Caco-2 (cell line): ENCODE measurements at regions not wholly inside any gene's neighbourhood (a gene's known extent, or its start where the extent isn't known, plus 50 kb on each side); places are given as distances from the start of the nearest gene placed in this dataset.

Experiments used
- BruUV-seq: library from RNA; stranded (reverse); fragments of 400-500 nt; replicated peaks from 2 replicates; lab custom pipeline; 2021; lab: Mats Ljungman, UMichigan
- CTCF ChIA-PET: fragments of 300-600 bp; sonication (Branson Sonifier 250); formaldehyde crosslinking; loops from one replicate; lab custom pipeline; 2022; ENCODE audit warnings: antibody characterized with exemption; lab: Charles Lee
- POLR2A ChIA-PET: fragments of 300-600 bp; sonication (Branson Sonifier 250); formaldehyde crosslinking; loops from one replicate; lab custom pipeline; 2022; ENCODE audit warnings: antibody characterized with exemption; lab: Charles Lee
- DNase-seq, 2 experiments: peaks; one replicate each; pipeline versions ENCODE4 v3.0.0 to v3.0.0-alpha.2; 2020 to 2022
- H3K27me3 ChIP-seq: replicated peaks from 2 replicates; pipeline ENCODE4 v1.6.0; 2011; ENCODE audit warnings: low read length; ENCODE audit not compliant: control insufficient read depth, insufficient read depth
- H3K36me3 ChIP-seq: 2 replicates; pipeline ENCODE4 v1.5.1; 2011; ENCODE audit warnings: low read length; ENCODE audit not compliant: control insufficient read depth, insufficient read depth
- H3K4me1 ChIP-seq: fragments of 250-450 bp; sonication (Bioruptor Pico); 2 replicates; pipeline ENCODE4 v1.5.1; 2020; ENCODE audit warnings: mild to moderate bottlenecking
- H3K4me3 ChIP-seq: 2 replicates; pipeline ENCODE4 v1.5.1; 2011; ENCODE audit warnings: low read depth, mild to moderate bottlenecking, control low read depth, low read length
- H3K9me3 ChIP-seq: fragments of 250-450 bp; sonication (Bioruptor Pico); 2 replicates; pipeline ENCODE4 v1.5.1; 2020; ENCODE audit warnings: mild to moderate bottlenecking, moderate library complexity
- H3K27ac Mint-ChIP-seq: one replicate; pipeline ENCODE4 v1.8.0; 2022; ENCODE audit warnings: mixed read lengths; ENCODE audit not compliant: unreplicated experiment
- H3K27me3 Mint-ChIP-seq: one replicate; pipeline ENCODE4 v1.8.0; 2022; ENCODE audit warnings: mixed read lengths; ENCODE audit not compliant: insufficient read depth, unreplicated experiment
- H3K36me3 Mint-ChIP-seq: one replicate; pipeline ENCODE4 v1.8.0; 2022; ENCODE audit warnings: mild to moderate bottlenecking, mixed read lengths; ENCODE audit not compliant: insufficient read depth, unreplicated experiment
- H3K4me1 Mint-ChIP-seq: one replicate; pipeline ENCODE4 v1.8.0; 2022; ENCODE audit warnings: low read depth, mixed read lengths; ENCODE audit not compliant: unreplicated experiment
- H3K4me3 Mint-ChIP-seq: one replicate; pipeline ENCODE4 v1.8.0; 2022; ENCODE audit warnings: mild to moderate bottlenecking, moderate library complexity, mixed read lengths; ENCODE audit not compliant: unreplicated experiment
- H3K9me3 Mint-ChIP-seq: one replicate; pipeline ENCODE4 v1.8.0; 2022; ENCODE audit warnings: mixed read lengths; ENCODE audit not compliant: unreplicated experiment
- intact Hi-C: fragments of 100-400 bp; cut with micrococcal nuclease; formaldehyde crosslinking; loops from one replicate; pipeline ENCODE4 v1.10.0; 2022; ENCODE audit not compliant: unreplicated experiment
- TF ChIP-seq, protein P1 (sequence below), 2 experiments: fragments of 200-600 bp in 1 of 2; IDR thresholded peaks; 1 replicate in 1 of 2; 2 replicates in 1 of 2; pipeline versions ENCODE4 v1.5.1 to v1.8.0; 2011 to 2022; ENCODE audit warnings: antibody characterized with exemption in 1 of 2, control low read depth in 1 of 2, inconsistent platforms in 1 of 2, low read depth in 1 of 2, low read length in 1 of 2, mild to moderate bottlenecking in 1 of 2, moderate library complexity in 1 of 2; ENCODE audit not compliant: insufficient read depth in 1 of 2, severe bottlenecking in 1 of 2, unreplicated experiment in 1 of 2

DNA sequence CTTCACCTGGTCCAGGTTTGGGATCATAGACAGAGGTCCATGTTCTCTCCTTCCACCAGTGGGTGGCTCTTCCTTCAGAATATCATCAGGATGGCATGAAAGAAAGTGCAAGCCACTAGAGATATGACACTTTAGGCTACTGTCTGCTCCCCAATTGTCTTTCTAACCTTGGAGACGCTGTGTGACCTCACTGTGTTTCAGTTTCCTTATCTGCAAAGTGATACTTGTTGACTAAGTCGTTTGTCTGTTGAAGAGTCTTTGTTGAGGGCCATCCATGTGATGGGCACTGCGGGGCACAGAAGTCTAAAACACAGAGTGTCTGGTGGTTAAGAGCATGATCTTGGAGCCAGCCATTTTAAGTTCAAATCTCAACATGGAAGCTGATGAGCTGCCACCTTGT, 259.9 kb upstream of the THSD7B start:
- Histone ChIP-seq H3K4me1 (no peaks in the 10 kb centered on the region), H3K27me3 (no peaks in the 10 kb centered on the region), H3K9me3 (no peaks in the 10 kb centered on the region), H3K36me3 (no peaks in the 10 kb centered on the region), H3K4me3 (no peak overlapping the region)
- intact Hi-C loops: no loop called here
- ChIA-PET CTCF (no interaction called here), POLR2A (no interaction called here)
- Mint-ChIP-seq H3K36me3 (no peaks in the 10 kb centered on the region), H3K9me3 (no peaks in the 10 kb centered on the region), H3K27me3 (no peaks in the 10 kb centered on the region), H3K4me3 (no peak overlapping the region), H3K27ac (no peak overlapping the region), H3K4me1 (no peaks in the 10 kb centered on the region)
- no TSS peak for BruUV-seq
- TF ChIP-seq, protein P1, sequence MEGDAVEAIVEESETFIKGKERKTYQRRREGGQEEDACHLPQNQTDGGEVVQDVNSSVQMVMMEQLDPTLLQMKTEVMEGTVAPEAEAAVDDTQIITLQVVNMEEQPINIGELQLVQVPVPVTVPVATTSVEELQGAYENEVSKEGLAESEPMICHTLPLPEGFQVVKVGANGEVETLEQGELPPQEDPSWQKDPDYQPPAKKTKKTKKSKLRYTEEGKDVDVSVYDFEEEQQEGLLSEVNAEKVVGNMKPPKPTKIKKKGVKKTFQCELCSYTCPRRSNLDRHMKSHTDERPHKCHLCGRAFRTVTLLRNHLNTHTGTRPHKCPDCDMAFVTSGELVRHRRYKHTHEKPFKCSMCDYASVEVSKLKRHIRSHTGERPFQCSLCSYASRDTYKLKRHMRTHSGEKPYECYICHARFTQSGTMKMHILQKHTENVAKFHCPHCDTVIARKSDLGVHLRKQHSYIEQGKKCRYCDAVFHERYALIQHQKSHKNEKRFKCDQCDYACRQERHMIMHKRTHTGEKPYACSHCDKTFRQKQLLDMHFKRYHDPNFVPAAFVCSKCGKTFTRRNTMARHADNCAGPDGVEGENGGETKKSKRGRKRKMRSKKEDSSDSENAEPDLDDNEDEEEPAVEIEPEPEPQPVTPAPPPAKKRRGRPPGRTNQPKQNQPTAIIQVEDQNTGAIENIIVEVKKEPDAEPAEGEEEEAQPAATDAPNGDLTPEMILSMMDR (IDR thresholded peaks at IDR 0.05; ENCODE audit: insufficient read depth in 1 of 2, low read depth in 1 of 2, low read length in 1 of 2, severe bottlenecking in 1 of 2, unreplicated experiment in 1 of 2): no peak
- no peak for DNase-seq

DNA sequence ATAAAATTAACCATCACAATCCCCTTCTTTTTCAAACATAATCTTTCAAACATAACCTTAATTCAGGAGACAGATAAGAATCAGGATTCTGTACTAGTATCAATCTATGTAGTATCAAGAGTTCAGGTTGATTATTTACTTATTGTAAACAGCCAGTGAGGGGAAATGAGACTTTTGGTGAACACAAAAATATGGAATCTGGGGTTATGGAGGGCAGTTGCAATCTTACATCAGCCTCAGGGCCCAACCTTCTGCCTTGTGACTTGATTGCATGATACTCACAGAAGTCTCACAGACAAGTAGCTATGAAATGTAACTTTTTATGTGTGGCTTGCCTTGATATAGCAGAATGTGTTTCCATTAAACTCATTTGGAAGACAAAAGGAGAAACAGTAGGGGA, 262.7 kb upstream of the THSD7B start:
- no peak overlapping the region for H3K4me3 Mint-ChIP-seq
- TF ChIP-seq, protein P1 (IDR thresholded peaks at IDR 0.05; ENCODE audit: insufficient read depth in 1 of 2, low read depth in 1 of 2, low read length in 1 of 2, severe bottlenecking in 1 of 2, unreplicated experiment in 1 of 2): no peak
- no TSS peak for BruUV-seq
- Histone ChIP-seq H3K4me3 (no peak overlapping the region), H3K4me1 (no peaks in the 10 kb centered on the region), H3K36me3 (no peaks in the 10 kb centered on the region), H3K9me3 (no peaks in the 10 kb centered on the region), H3K27me3 (no peaks in the 10 kb centered on the region)
- no peaks in the 10 kb centered on the region for H3K4me1 Mint-ChIP-seq
- intact Hi-C loops: no loop called here
- H3K27me3 Mint-ChIP-seq: no peaks in the 10 kb centered on the region
- no peaks in the 10 kb centered on the region for H3K9me3 Mint-ChIP-seq
- ChIA-PET POLR2A (no interaction called here), CTCF (no interaction called here)
- no peak for DNase-seq
- H3K27ac Mint-ChIP-seq: no peak overlapping the region
- no peaks in the 10 kb centered on the region for H3K36me3 Mint-ChIP-seq

DNA sequence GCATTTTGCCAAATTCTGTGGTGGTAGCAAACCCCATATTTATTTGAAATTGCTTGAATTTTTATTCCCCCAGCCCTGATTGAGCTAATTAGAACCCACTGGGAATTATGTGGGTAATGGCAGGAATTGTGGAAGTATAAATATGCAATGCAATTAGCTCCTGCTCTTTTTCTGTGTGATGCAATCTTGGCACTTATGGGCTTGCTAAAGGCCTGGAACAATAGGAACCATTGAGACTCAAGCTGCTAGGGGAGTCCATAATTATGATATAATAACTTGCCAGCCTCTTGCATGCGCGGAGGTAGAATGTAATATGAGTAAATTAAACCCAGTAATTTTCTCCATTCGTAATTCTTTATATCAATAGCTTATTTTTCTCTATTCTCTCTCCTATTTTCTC, 267.6 kb upstream of the THSD7B start:
- H3K27me3 Mint-ChIP-seq: peaks cover 12% of the 10 kb centered on the region
- H3K27me3 ChIP-seq: no peaks in the 10 kb centered on the region
- H3K36me3 Mint-ChIP-seq: no peaks in the 10 kb centered on the region
- intact Hi-C loops: no loop called here
- no peaks in the 10 kb centered on the region for H3K9me3 ChIP-seq
- no peak overlapping the region for H3K27ac Mint-ChIP-seq
- H3K36me3 ChIP-seq: no peaks in the 10 kb centered on the region
- ChIA-PET POLR2A (no interaction called here), CTCF (no interaction called here)
- H3K4me1 ChIP-seq: no peaks in the 10 kb centered on the region
- H3K4me1 Mint-ChIP-seq: no peaks in the 10 kb centered on the region
- H3K4me3 ChIP-seq: no peak overlapping the region
- no TSS peak for BruUV-seq
- H3K9me3 Mint-ChIP-seq: peaks cover 13% of the 10 kb centered on the region
- H3K4me3 Mint-ChIP-seq: no peak overlapping the region
- TF ChIP-seq, protein P1 (IDR thresholded peaks at IDR 0.05; ENCODE audit: insufficient read depth in 1 of 2, low read depth in 1 of 2, low read length in 1 of 2, severe bottlenecking in 1 of 2, unreplicated experiment in 1 of 2): no peak
- DNase-seq: no peak
